ENCODE measurements at regions not wholly inside any gene's neighbourhood (a gene's known extent, or its start where the extent isn't known, plus 50 kb on each side); places are given as distances from the start of the nearest gene placed in this dataset.
"Not testable (repeated sequence)": the region's sequence is repeated elsewhere in the genome, so short reads cannot be mapped to it uniquely, and the experiment has no call there.

DNA sequence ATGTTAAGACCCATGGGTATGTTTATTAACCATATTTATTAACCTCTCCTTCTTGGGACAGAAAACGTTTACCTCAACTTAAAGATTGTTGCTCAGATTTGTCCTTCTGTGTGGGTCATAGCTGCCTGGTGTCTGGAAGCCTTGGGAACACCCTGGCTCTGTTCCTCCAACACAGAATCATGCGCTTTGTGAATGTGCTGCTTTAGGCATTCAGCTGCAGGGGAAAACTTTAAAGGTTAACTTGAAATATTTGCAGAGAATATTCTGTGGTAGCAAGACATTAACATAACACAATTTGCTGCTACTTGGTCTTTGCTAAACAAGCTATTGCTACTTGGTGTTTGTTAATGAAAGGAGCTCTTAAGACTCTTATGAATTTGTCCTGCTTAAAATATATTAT lies 50.5 kb upstream of the THOC3 start:
- TF ChIP-seq NFATC3 (CRISPR knock-in tag; IDR thresholded peaks at IDR 0.05); CBX5 (CRISPR knock-in tag; IDR thresholded peaks at IDR 0.05; ENCODE audit: borderline replicate concordance); SIN3A (IDR thresholded peaks at IDR 0.05; ENCODE audit: borderline replicate concordance, low read depth, low read length); RAD51 (IDR thresholded peaks at IDR 0.05; ENCODE audit: borderline replicate concordance); POLR2AphosphoS5 (IDR thresholded peaks at IDR 0.05; ENCODE audit: low read depth, low read length); MIXL1 (CRISPR knock-in tag; IDR thresholded peaks at IDR 0.05); ZNF572 (CRISPR knock-in tag; IDR thresholded peaks at IDR 0.05); KLF6 (CRISPR knock-in tag; IDR thresholded peaks at IDR 0.05); CHD2 (IDR thresholded peaks at IDR 0.05; ENCODE audit: low read depth, low read length); TCF12 (IDR thresholded peaks at IDR 0.05); TCF12 (CRISPR knock-in tag; IDR thresholded peaks at IDR 0.05); SIN3B (IDR thresholded peaks at IDR 0.05; ENCODE audit: low read length): not testable (repeated sequence)
- TF ChIP-seq, protein P1, sequence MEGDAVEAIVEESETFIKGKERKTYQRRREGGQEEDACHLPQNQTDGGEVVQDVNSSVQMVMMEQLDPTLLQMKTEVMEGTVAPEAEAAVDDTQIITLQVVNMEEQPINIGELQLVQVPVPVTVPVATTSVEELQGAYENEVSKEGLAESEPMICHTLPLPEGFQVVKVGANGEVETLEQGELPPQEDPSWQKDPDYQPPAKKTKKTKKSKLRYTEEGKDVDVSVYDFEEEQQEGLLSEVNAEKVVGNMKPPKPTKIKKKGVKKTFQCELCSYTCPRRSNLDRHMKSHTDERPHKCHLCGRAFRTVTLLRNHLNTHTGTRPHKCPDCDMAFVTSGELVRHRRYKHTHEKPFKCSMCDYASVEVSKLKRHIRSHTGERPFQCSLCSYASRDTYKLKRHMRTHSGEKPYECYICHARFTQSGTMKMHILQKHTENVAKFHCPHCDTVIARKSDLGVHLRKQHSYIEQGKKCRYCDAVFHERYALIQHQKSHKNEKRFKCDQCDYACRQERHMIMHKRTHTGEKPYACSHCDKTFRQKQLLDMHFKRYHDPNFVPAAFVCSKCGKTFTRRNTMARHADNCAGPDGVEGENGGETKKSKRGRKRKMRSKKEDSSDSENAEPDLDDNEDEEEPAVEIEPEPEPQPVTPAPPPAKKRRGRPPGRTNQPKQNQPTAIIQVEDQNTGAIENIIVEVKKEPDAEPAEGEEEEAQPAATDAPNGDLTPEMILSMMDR (CRISPR knock-in tag; IDR thresholded peaks at IDR 0.05) = not testable (repeated sequence)

All from HepG2 (cell line).